Esophagus muscularis mucosa (tissue), 4 donors: ENCODE measurements at regions not wholly inside any gene's neighbourhood (a gene's known extent, or its start where the extent isn't known, plus 50 kb on each side); places are given as distances from the start of the nearest gene placed in this dataset.
"Not testable (repeated sequence)": the region's sequence is repeated elsewhere in the genome, so short reads cannot be mapped to it uniquely, and the experiment has no call there.

Source experiments
- DNase-seq: peaks from one replicate; pipeline ENCODE4 v3.0.0-alpha.2; 2017; ENCODE audit errors: extremely low spot score
- H3K27ac ChIP-seq, 4 donors: fragments of 200-600 bp; sonication (generic); replicated peaks in 1 of 4; 1 replicate in 3 of 4; 2 replicates in 1 of 4; pipeline ENCODE4 v1.5.1; 2016 to 2019; ENCODE audit warnings: mild to moderate bottlenecking in 1 of 4
- H3K27me3 ChIP-seq, 4 donors: fragments of 200-600 bp; sonication (generic); one replicate each; pipeline versions ENCODE4 v1.5.1 to v1.6.0; 2016 to 2019
- H3K36me3 ChIP-seq, 4 donors: fragments of 200-600 bp; sonication (generic); one replicate each; pipeline ENCODE4 v1.5.1; 2016 to 2019
- H3K4me1 ChIP-seq, 4 donors: fragments of 200-600 bp; sonication (generic); one replicate each; pipeline ENCODE4 v1.5.1; 2016 to 2019
- H3K4me3 ChIP-seq, 4 donors: fragments of 200-600 bp; sonication (generic); 1 replicate in 2 of 4; 2 replicates in 2 of 4; pipeline ENCODE4 v1.5.1; 2016 to 2019; ENCODE audit warnings: mild to moderate bottlenecking in 4 of 4, moderate library complexity in 1 of 4
- H3K9me3 ChIP-seq, 4 donors: fragments of 200-600 bp; sonication (generic); 1 replicate in 3 of 4; 2 replicates in 1 of 4; pipeline ENCODE4 v1.5.1; 2016 to 2019
- CTCF ChIP-seq, 3 experiments: fragments of 200-600 bp in 2 of 3; fragments of 450-650 bp in 1 of 3; sonication (generic) in 2 of 3; IDR thresholded peaks; one replicate each; pipeline ENCODE4 v1.5.1; 2017 to 2019; ENCODE audit warnings: antibody characterized with exemption in 3 of 3, mild to moderate bottlenecking in 2 of 3, moderate library complexity in 1 of 3
- EP300 ChIP-seq: sonication (generic); formaldehyde crosslinking; IDR thresholded peaks from one replicate; pipeline ENCODE4 v1.6.1; 2017; ENCODE audit warnings: antibody characterized with exemption
- POLR2A ChIP-seq: fragments of 450-650 bp; IDR thresholded peaks from one replicate; pipeline ENCODE4 v1.6.1; 2017; ENCODE audit warnings: antibody characterized with exemption, moderate library complexity, mild to moderate bottlenecking, low read depth
- POLR2AphosphoS5 ChIP-seq, 2 donors: sonication (generic); formaldehyde crosslinking; IDR thresholded peaks; one replicate each; pipeline ENCODE4 v1.6.1; 2017; ENCODE audit warnings: antibody characterized with exemption in 2 of 2
- WGBS: methylation state at CpG from one replicate; pipeline ENCODE4 v1.1.5; 2018; 5-methylcytosine and 5-hydroxymethylcytosine counted together
- intact Hi-C: fragments of 100-400 bp; cut with DNase I; formaldehyde crosslinking; loops from one replicate; pipeline ENCODE4 v1.15.1; 2023

- Histone ChIP-seq H3K36me3 (no peaks in the 10 kb centered on the region), H3K4me3 (no peak overlapping the region), H3K9me3 (no peaks in the 10 kb centered on the region), H3K27me3 (no peaks in the 10 kb centered on the region), H3K4me1 (no peaks in the 10 kb centered on the region), H3K27ac (no peak overlapping the region)
- intact Hi-C loops, result no loop called here
- DNase-seq, result no peak
- TF ChIP-seq EP300, result no peak
- TF ChIP-seq CTCF (IDR thresholded peaks at IDR 0.05), result no peak
- TF ChIP-seq POLR2A, result no peak
- no peak for TF ChIP-seq POLR2AphosphoS5 (IDR thresholded peaks at IDR 0.05)
- WGBS, result 89% methylated on average over 1 of the region's 1 CpG
These were observed 1346.8 kb upstream of the GJE1 start for GRCh38 chr6:140785926-140786325.

DNA sequence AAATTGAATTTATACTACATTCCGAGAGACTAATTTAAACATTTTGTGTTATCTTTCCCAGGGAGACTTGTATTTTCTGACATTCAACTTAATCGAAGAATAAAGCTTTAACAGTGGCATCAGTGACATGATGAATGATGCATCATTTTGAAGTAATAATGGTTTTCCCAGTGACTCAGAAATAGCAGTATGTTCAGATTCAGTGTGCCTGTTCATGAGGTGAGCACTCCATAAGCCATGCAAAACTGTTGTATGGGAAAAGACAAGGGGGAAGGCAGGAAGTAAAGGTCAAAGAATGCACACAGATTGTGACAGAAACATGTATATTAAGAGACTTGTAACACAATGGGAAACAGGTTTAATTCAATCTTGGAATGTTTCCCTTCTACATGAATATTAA is 1348.2 kb upstream of the GJE1 start:
- TF ChIP-seq POLR2AphosphoS5 (IDR thresholded peaks at IDR 0.05) (no peak), EP300 (no peak), POLR2A (no peak), CTCF (IDR thresholded peaks at IDR 0.05) (no peak)

GRCh38 chr6:140783504-140783903 is 1349.2 kb upstream of the GJE1 start:
- H3K27me3 ChIP-seq, DNase-seq, intact Hi-C loops, H3K9me3 ChIP-seq, H3K4me1 ChIP-seq, H3K4me3 ChIP-seq, H3K27ac ChIP-seq, H3K36me3 ChIP-seq: not testable (repeated sequence)
- 93% methylated on average over 2 of the region's 2 CpGs for WGBS

More for the DNA sequence above, 1348.2 kb upstream of the GJE1 start:
- WGBS, result 60% methylated on average over 2 of the region's 2 CpGs
- Histone ChIP-seq H3K27ac (no peak overlapping the region), H3K4me1 (no peaks in the 10 kb centered on the region), H3K9me3 (no peaks in the 10 kb centered on the region), H3K4me3 (no peak overlapping the region), H3K36me3 (no peaks in the 10 kb centered on the region), H3K27me3 (no peaks in the 10 kb centered on the region)
- no peak for DNase-seq
- intact Hi-C loops, result no loop called here

DNA sequence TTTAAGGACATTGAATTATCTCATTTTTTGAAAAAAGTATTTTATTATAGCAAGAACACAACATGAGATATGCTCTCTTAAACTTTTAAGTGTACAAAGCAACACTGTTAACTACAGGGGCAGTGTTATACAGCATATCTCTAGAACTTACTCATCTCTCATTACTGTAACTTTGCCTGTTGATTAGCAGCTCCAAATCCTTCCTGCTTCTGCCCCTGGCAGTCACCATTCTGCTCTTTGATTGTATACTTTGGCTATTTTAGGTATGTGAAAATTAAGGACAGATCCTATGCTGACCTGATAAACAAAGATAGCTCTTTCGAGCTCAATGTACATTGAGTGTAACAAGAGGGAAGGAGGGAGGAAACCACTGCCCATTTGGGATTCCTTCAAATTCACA is 1349.8 kb upstream of the GJE1 start:
- TF ChIP-seq POLR2A (no peak), POLR2AphosphoS5 (IDR thresholded peaks at IDR 0.05) (no peak), EP300 (no peak), CTCF (IDR thresholded peaks at IDR 0.05) (no peak)

DNA sequence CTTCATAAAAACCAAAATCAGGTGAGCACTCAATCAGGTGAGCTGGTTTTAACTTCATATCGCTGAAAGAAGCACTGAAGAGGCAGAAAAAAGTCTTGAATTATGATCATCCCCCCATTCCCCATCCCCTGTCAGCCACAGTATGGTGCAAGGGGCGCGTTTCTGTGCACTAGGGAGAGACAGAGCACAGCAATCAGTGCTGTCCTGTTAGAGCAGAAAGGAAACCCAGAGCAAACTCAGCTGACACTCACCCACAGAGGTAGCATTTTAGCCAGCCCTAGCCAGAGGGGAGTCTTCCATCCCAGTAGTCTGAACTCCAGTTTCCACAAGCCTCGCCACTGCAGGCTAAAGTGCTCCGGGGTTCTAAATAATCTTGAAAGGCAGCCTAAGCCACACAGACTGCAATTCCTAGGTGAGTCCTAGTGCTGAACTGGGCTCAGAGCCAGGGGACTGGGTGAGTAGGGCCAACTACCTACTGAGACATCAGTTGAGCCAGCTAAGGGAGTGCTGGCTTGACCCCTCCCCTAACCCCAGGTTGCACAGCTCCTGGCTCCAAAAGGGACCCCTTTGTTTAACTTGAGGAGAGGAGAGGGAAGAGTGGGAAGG is 1352.6 kb upstream of the GJE1 start:
- DNase-seq, result no peak
- no peaks in the 10 kb centered on the region for H3K27me3 ChIP-seq
- TF ChIP-seq POLR2AphosphoS5 (IDR thresholded peaks at IDR 0.05), result no peak
- TF ChIP-seq POLR2A, result no peak
- no peak for TF ChIP-seq EP300
- no peak for TF ChIP-seq CTCF (IDR thresholded peaks at IDR 0.05)
- H3K27ac ChIP-seq, result no peak overlapping the region
- intact Hi-C loops, result no loop called here
- H3K36me3 ChIP-seq, result no peaks in the 10 kb centered on the region
- no peaks in the 10 kb centered on the region for H3K4me1 ChIP-seq
- 76% methylated on average over 3 of the region's 5 CpGs for WGBS
- H3K4me3 ChIP-seq, result no peak overlapping the region
- H3K9me3 ChIP-seq, result no peaks in the 10 kb centered on the region

More for the DNA sequence above, 1349.8 kb upstream of the GJE1 start:
- no peak for DNase-seq
- H3K9me3 ChIP-seq, result no peaks in the 10 kb centered on the region
- no peaks in the 10 kb centered on the region for H3K36me3 ChIP-seq
- no peaks in the 10 kb centered on the region for H3K4me1 ChIP-seq
- 79% methylated on average over 1 of the region's 1 CpG for WGBS
- H3K4me3 ChIP-seq, result no peak overlapping the region
- no peak overlapping the region for H3K27ac ChIP-seq
- intact Hi-C loops, result no loop called here
- H3K27me3 ChIP-seq, result no peaks in the 10 kb centered on the region
